ENCODE measurements at regions not wholly inside any gene's neighbourhood (a gene's known extent, or its start where the extent isn't known, plus 50 kb on each side); places are given as distances from the start of the nearest gene placed in this dataset.

GRCh38 chr1:168428063-168428731 is 115.6 kb downstream of the XCL2 start:
- TF ChIP-seq MAX (IDR thresholded peaks at IDR 0.05) (no peak), FOXM1 (IDR thresholded peaks at IDR 0.05; ENCODE audit: borderline replicate concordance, low read depth) (no peak), TAF1 (IDR thresholded peaks at IDR 0.05; ENCODE audit: low read depth) (no peak), EGR1 (IDR thresholded peaks at IDR 0.05) (no peak), EP300 (IDR thresholded peaks at IDR 0.05; ENCODE audit: borderline replicate concordance) (no peak), CEBPB (IDR thresholded peaks at IDR 0.05) (no peak), RAD21 (IDR thresholded peaks at IDR 0.05; ENCODE audit: low read depth) (no peak), USF1 (IDR thresholded peaks at IDR 0.05) (no peak), REST (IDR thresholded peaks at IDR 0.05; ENCODE audit: low read depth) (no peak), ZBTB7A (IDR thresholded peaks at IDR 0.05; ENCODE audit: low read depth) (no peak), TCF12 (IDR thresholded peaks at IDR 0.05; ENCODE audit: low read depth) (no peak), TEAD4 (IDR thresholded peaks at IDR 0.05) (no peak), CREB1 (IDR thresholded peaks at IDR 0.05; ENCODE audit: low read depth) (no peak)
